GM19372 (cell line): ENCODE measurements at regions not wholly inside any gene's neighbourhood (a gene's known extent, or its start where the extent isn't known, plus 50 kb on each side); places are given as distances from the start of the nearest gene placed in this dataset.
"Not testable (repeated sequence)": the region's sequence is repeated elsewhere in the genome, so short reads cannot be mapped to it uniquely, and the experiment has no call there.

Experiments used
- ATAC-seq: cut with Tn5 transposase; IDR thresholded peaks from one replicate; pipeline ENCODE4 v1.9.1; 2021; ENCODE audit warnings: mild to moderate bottlenecking, low read depth, moderate library complexity; ENCODE audit not compliant: unreplicated experiment

DNA sequence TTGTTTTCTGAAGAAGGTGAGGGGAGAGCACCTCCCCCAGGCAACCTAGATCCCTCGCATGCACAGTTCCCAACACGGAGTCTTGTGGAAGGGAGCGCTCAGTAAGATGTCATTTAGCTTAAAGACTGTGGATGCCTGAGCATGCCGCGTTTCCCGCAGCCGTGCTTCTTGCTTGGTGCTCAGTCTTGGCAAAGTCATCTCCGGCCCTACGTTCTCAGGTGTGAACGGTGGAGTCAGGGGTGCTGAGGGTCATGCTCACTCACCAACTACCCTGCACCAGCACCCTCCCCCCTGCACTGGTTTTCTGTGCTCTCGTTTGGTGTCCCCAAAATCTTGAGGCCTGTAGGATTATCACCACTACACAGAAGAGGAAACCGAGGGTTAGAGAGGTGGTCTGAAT is 202.1 kb downstream of the RHOU start:
- no peak for ATAC-seq

DNA sequence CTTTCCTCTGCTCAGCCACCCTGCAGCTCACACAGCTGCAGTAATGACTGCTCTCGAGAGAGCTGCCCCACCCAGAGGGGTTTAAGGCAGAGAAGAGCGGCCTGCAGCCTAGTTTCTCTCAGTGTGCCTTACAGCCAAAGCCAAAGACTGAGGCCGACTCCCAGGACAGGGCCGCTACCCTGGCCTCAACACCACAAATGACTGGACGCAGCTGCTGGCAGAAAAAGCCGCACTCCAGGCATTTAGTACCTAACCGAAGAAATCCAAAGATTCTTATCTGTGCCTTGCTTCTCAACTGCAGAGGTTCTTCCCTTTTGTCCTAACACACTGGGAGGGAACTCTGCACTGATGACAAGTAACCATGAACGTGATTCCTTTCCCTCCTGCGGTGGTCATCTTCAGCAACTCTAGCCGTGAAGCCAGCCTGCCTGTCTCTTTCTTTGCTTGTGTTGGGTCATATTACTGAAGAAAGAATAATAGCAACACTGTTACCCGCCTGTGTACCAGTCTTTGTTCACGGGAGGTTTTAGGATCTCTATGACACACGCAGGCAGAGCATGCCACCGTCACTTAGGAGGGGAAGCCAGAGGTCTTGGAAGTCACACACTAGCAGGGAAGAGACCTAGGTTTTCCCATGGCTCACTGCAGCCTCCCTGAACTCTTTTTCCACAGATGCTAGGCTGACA is 202.7 kb downstream of the RHOU start:
- no peak for ATAC-seq

DNA sequence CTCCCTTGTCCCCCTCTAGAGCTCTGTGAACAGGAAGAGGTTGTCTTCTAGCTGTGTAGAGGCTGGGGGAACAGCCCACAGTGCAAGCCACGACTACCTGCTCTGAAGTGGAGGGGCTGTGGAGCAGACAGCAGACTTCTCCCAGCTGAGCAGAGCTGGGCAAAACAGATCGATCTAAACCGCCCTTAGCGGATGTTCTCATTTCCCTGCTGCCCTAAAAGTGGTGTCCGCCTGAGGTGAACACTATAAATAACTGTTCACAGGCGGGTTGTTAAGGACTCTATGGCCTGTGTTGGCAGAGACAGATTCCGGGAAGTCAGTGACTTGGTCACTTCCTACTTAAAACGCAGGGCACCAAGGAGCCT is 203.2 kb downstream of the RHOU start:
- no peak for ATAC-seq

DNA sequence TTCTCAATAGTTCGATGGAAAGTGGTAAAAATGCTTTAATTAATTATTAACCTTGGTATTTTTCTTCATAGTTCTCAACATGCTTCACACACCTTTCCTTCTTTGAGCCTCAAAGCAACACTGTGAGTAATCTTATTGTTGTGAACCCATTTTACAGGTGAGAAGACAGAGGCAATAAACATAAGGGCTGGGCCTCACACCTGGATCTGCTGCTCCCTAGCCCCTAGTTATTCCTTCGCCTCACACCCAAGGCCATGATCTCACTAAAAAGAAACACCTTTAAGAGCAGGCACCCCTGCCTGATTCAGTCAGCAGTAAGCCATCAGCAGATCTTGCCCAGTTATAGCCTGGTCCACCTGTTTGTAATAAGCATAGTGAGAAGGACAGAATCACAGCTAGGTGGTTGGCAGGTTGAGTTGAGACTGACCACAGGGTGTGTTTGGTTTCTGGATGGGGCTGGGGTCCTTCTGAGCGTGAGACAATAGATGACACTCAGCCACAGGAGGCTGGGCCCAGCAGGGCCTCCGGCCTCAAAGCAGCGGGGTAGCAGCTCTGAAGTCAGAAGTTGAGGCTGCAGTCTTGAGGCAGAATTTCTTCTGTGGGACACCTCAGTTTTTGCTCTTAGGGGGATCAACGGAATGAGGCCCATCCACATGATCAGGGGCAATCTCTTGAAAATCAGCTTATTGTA is 203.9 kb downstream of the RHOU start:
- no peak for ATAC-seq

DNA sequence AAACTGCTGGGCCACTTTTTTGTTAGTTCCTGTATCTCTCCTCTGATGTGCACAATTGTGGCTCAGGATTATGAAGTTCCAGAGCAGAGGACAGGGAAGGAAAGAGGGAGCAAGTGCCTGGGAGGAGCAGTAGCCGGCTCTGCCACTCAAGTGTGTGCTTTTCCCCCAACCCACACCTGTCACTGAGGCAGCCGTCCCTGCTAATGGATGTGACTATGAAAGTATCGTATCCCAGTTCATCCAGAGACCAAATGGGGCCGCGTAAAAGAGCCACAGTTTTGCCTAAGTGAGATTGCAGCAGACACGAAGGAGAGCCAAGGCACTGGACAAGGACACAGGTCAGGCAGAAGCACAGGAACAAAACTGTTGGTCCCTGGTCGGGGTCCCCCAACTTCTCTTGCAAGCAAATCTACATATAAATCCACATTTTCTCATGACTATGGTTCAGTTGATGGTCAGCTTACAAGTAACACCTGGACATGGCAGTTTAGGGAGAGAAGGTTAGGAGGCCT is 204.7 kb downstream of the RHOU start:
- no peak for ATAC-seq

DNA sequence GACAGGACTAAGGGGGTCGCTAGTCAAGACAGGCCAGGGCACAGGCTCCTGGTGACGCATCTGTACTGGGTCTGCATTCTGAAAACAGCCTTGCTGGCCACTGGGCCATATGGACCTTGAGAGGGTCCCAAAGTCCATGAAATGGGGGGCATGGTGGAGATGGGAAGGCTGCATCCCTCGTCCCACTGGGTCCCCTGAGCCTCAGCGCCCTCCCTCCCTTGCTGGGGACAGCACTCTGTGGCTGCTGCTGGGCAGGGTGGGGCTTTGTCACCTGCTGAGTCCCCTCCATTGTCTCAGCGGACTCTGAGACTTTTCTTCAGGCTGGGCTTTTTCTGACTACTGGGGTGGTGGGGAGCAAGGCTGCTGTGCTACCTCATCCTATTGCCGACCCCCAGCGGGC is 205.2 kb downstream of the RHOU start:
- ATAC-seq, result no peak

DNA sequence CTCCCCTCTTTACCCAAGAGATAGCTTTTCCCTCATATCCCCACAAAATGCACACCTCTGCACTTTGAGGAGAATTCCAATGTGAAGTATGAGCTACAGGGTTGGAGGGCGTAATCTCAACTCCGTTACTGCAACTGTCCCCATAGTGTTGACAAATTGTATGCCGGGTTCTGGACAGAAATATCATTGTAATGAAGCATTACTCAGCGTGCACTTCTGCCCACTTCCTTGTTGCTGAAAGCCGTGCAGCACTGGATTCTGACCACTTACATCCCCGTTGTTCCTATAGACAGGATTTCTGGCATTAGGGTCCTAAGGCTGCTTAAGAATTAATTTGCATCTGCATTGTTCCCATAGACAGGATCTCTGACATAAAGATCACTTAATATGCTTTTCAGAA is 205.6 kb downstream of the RHOU start:
- no peak for ATAC-seq

DNA sequence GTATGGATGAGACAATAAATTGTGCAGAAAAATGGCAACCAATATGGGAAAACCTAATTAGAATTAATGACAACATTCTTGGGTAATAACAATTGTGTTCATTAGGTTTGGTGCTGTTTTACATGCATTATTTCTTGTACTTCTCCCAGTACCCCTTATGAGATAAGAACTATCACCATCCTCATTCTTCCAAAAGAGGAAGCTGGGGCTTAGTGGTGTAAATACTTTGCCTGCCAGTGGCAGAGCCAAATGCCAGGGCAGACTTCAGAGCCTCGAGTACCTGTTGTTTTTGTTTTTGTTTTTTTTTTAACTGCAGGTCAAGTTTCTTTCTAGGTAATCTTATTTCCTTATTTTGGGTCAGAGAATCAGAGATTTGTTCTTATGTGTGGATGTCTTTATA is 206.4 kb downstream of the RHOU start:
- no peak for ATAC-seq

DNA sequence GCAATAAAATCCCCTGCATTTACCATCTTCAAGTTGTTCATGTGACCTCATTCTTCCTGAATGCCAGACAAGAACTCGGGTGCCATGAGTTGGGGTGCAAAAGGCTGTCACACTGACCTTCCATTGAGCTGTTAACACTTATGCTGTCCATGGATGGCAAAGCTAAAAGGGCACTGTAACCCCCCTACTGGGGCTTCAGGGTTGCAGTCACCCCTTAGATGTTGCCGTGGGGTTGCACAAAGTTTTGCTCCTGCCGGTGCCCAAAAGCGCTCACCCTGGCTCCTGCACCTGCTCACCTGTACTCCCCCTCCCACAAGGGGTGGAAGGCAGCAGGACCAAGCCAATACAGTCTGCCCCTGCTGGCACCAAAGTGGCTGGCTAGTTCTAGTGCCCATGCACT is 208.2 kb downstream of the RHOU start:
- no peak for ATAC-seq

DNA sequence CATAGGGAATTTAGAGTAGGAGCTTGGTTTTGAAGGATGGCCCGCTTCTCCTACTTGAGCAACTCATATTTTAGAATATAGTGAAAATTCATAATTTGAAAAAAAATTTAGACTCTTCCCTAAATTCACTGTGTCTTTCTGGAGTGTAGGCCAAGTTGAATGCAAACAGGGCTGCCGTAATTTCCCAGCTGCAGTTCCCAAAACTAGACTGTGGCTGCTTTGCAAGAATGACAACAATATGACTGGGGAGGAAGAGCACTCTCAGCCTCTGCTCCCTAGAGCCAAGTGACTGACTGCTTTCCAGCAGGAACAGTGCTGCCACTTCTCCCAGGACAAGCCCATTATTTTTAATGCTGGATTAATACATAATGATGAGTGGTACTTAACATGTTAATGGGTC is 209.0 kb downstream of the RHOU start:
- ATAC-seq, result no peak

DNA sequence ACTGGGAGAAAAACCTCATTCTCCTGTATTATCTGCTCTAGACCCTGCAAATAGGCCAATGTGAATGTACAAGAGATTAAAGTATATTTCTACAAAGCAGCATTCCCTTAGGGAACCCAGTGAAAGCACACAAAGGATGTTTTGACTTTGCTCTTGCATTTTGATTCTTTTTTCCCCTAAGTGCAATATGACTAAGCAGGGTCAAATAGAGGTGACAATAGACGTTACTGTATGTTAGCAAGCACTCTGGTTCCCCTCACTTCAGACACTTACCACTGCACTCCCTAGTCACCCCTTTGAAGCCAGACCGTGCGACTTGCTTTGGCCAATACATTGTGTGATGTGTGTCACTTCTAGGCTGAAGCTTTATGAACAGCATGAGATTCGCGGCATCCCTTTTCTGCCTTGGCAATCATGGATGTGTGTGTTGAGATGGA is 209.7 kb downstream of the RHOU start:
- ATAC-seq, result no peak

DNA sequence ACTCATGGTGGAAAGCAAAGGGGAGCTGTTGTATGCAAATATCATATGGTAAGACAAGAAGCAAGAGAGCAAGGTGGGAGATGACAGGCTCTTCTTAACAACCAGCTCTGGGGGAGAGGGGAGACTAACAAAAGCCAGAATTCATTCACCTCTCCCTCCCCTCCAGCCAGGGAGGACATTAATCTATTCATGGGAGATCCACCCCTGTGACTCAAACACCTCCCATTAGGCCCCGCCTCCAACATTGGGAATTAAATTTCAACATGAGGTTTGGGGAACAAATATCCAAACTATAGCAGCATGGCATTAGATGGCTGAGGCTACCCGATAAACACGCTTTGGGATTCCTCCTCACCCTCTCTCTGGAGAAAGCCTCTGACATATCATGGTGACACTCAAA is 210.6 kb downstream of the RHOU start:
- ATAC-seq, result no peak

DNA sequence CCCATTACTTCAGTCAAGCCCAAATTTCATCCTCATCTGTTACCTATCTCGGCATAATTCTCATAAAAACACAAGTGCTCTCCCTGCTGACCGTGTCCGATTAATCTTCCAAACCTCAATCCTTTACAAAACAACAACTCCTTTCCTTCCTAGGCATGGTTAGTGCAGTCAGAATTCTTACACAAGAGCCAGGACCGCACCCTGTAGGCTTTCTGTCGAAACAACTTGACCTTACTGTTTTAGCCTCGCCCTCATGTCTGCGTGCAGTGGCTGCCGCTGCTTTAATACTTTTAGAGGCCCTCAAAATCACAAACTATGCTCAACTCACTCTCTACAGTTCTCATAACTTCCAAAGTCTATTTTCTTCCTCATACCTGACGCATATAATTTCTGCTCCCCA is 214.3 kb downstream of the RHOU start:
- ATAC-seq, result not testable (repeated sequence)

DNA sequence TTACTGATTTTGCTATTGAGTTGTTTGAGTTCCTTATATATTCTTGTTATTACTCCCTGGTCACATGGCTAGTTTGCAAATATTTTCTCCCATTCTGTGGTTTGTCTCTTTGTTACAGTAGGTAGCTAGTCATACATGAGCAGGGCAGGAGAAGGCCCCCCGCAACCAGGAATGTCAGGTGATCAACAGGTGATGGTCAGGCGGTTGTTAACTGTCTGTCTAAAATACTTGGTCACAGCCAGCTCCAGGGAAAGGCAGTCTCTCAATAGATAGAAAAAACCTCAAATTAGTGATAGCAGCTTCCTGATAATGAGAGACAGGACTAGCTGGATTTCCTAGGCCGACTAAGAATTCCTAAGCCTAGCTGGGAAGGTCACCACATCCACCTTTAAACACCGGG is 217.9 kb downstream of the RHOU start:
- ATAC-seq, result no peak

DNA sequence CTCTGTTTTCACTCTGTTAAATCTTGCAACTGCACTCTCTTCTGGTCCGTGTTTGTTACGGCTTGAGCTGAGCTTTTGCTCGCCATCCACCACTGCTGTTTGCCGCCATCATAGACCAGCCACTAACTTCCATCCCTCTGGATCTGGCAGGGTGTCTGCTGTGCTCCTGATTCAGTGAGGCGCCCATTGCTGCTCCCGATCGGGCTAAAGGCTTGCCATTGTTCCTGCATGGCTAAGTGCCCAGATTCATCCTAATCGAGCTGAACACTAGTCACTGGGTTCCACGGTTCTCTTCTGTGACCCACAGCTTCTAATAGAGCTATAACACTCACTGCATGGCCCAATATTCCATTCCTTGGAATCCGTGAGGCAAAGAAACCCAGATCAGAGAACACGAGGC is 218.5 kb downstream of the RHOU start:
- ATAC-seq, result not testable (repeated sequence)

DNA sequence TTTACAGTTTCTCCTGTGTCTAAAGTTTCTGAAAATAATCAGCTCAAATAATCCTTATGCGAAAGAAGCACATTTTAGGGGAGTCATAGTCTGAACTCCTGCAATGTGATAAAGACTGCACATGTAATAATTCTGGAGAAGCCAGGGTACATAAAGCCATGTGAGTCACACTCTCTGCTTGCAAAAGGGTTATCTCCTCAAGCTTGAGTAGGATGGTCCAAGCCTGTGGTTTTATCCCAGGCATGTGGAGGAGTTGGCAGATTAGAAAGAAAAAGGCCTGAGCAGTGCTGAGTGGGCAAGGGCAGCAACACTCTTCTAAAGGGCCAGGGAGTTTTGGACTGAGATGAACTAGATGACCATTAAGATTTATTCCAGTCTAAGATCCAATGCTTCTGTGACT is 220.4 kb downstream of the RHOU start:
- no peak for ATAC-seq

DNA sequence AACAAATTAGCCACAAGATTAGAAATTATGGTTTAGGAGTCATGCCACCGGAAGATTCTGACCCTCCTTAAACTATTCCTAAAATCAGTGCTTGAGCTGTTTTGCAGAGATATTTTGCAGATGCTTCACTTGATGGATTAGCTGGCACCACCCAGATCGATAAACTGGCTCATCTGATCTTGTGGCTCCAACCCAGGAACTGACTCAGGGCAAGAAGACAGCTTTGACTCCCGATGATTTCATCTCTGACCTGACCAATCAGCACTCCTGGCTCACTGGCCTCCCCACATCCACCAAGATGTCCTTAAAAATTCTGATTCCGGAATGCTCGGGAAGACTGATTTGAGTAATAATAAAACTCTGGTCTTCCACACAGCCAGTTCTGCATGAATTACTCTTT is 221.6 kb downstream of the RHOU start:
- ATAC-seq, result no peak

DNA sequence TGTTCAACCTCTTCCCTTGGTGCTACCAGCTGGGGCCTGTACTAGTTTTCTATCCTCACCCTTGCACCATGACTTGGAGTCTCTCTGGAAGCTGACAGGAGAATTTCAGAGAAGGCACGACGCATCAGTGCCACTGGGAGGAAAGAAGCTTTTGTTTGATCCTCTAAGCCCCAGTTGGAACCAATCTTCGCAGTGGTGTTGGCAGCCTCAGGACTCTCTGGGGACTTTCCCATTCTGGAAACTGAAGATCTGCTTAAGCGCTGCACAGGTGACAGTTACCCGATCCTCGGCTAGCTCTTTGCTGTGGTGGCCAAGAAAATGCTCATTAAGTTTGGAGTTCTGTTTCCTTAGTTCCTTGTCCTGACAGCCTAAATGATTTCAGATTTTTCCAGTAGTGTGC is 222.3 kb downstream of the RHOU start:
- no peak for ATAC-seq

DNA sequence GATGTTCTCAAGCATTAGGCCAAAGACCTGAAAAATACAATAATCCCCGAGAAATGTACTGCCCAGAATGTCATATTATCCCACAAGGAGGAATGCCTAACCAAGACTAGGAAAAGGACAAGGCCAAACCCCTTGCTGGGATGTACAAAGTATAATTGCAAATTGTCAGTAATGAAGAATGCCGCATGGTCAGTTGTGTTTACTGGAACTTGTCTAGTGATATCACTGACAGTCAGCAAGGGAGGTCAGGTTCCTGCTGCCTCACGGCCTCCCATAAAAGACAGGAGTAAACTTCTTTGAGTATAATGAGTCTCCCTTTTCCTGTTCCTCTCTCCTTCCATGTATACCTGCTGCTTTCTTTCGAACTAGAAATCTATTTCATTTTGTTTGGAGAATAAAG is 222.8 kb downstream of the RHOU start:
- no peak for ATAC-seq

DNA sequence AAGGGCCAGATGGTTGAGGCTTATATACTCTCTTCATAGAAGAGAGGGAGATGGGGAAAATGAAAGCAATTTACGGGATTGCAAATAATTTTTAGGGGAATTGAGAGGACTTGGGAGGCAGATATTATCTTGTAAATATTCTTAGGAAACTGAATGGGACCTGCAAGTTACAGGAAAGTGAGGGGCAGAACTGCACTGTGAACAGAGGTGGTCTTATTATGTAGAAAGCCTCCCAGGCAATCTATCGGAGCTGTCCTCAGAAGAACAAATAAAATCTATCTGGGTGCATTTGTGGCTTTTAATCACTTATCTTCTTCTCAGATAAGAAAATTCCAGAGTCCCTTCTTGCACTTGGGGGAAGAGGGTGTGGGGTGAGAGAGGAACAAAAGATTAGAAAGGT is 223.5 kb downstream of the RHOU start:
- no peak for ATAC-seq

DNA sequence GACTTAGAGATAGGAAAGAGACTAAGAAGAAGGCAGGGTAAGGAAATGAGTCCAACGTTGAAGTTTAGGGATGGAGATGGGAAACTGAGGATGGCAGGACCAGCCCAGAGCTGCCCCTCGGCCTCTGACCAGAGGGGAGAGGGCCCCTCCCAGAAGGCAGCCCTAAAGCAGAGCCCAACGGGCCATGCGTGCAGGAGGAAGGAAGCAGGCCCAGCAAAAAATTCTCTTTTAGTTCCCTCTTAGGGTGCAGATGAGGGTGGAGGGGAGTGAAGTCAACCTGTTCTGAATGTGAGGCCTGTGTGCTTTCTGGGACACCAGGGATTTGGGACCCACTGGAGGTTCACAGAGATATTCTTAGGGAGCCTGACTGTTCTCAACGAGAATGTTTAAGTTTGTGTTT is 225.4 kb downstream of the RHOU start:
- ATAC-seq, result no peak

DNA sequence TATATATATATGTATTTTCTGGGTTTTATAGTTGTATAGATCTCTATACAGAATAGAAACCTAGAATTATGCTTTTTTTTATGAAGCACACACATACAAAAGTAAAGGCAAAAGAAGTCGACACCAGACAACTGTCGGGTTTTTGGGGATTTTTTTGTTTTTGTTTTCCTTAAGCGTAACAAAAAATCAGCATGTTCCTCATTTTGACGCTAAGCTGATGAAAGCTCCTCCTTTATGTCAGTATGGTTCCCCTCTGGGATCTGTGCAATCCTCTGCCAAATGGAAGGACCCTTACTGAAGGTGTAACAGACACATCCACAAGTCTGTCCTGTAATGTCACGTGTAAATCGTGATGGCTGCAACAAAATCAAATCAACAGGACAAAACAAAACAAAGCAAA is 226.2 kb downstream of the RHOU start:
- ATAC-seq, result no peak
